ENCODE measurements at regions not wholly inside any gene's neighbourhood (a gene's known extent, or its start where the extent isn't known, plus 50 kb on each side); places are given as distances from the start of the nearest gene placed in this dataset.

DNA sequence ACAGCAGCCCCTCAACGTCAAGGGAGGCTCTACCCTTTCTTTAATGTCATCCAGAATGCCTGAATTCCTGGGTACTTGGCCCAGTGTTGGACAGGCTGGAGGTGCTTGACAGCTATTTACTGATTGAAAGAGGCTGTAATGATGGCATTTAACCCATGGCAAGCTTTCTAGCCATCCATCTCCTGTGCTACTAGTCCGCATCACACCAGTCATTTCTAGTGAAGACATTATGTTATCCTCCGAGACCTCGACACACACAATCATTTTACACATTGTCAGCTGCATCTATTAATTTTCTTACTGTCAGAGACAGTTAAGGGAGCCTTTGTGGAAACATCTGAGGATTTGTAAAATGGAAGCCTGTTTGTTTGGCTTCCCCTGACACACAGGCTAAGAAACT lies 149.3 kb upstream of the FSTL4 start:
- no peak for ATAC-seq

DNA sequence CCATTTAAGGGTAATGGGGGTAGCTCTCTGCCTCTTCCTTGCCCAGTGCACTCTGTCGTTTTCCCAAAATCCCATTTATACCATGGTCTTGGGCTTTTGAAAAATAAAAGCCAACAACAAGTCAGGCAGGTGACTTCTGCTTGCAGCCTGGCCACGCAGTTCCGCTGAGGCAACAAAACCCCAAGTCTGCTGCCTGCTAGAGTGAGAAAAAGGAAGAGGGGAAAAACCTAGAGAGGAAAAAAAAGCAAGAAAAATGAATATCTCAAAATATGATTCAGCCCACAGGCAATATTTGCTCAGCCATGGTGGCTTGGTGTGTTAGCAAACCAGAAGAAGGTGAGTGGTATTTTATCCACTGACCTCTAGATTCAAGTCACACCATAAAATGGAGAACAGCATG lies 148.2 kb upstream of the FSTL4 start:
- no peak for ATAC-seq

DNA sequence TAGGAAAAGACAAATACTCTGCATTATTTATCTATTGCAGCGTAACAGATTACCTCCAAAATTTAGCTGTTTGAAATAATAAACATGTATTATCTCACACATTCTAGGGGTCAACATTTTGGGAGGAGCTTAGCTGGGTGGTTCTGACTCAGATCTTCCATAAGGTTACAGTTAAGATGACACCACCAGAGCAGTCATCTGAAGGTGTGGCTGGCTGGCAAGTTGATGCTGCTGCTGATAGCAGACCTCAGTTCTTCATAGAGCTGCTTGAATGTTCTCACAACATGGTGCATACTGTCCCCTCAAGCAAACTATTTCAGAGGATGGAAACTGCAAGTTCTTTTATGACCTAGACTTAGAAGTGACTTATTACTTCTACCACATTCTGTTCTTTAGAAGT lies 146.3 kb upstream of the FSTL4 start:
- ATAC-seq: no peak

DNA sequence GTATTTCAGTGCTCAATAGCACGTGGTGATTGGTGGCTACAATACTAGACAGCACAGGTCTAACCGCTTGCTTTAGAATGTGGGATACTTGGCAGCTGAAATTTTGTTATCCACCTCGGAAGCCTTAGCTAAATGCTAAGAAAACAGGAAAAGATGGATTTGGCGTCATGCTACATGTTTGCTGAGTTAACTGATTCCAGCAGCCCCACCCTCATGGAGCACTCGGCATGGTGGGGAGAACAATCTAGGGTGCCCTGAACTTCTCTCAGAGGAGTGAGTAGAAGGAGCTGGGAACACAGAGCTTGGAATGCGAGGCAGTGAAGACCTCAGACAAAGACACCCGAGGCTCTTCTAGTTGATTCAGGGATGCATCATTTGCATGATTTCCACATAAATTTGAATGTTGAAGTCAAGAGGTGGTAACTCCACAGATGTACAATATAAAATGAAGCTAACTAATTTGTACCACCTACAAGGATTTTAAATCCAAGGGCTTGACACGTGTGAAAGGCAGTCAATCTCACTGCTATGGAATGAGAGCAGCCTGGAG lies 145.1 kb upstream of the FSTL4 start:
- ATAC-seq: no peak

DNA sequence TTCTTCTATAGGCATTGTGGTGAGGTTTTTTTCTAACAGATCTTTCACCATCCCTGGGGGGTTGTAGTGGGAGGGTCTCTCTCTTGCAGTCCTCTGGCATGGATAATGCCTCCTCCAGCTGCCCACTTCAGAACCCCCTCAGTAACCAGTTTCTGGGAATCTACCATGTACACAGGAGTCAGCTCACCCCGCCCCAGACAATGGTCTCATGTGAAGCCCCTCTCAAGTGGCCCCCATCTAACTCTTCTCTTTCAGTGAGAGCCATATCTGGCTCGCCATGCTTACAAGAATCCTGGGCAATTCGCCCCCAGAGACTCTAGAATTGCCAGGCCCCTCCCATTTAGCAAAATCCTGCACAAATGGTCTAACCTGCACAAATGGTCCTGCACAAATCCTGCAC lies 144.4 kb upstream of the FSTL4 start:
- no peak for ATAC-seq

DNA sequence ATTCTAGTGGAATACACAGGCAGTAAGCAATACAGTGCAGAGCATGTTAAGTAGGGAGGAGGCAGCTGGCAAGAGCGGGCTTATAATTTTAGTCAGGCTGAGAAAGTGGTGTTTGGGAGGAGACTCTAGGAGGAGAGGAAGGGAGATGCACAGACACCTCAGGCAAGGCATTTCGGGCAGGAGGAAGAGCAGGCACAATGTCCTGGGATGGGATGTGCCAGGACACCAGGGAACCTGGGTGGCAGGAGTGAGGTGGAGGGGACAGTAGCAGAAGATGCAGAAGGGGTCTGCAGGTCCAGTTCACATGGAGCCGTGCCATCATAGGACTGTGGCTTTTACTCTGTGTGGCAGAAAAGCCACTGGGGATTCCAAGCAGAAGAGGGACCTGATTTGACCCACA lies 143.7 kb upstream of the FSTL4 start:
- no peak for ATAC-seq

DNA sequence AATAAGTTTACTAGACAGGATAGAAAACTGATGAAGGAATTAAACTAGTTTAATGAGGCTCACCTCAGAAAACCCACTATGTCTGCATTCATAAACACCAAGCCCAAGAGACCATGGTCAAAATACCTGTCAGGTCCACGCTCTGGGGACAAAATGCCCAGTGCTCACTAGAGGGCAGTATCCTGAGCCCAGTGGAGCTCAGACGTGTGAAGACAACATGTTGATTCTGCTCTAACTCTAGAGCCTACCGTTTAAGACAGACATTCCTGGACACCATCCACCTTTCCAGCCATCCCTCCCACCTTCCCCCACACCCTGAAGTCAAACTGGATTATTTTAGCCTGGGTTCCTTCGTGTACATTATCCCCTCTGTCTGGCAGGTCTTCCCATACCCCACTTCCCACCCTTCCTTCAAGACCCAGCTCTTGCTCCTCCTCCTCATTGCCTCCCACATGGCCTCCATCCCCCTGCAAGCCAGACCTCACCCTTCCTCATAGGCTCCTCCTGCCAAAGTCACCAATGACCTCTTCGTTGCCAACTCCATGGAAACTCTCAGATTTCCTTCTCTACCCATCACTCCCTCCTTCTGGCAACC lies 142.3 kb upstream of the FSTL4 start:
- peak; percentile 62 for ATAC-seq

DNA sequence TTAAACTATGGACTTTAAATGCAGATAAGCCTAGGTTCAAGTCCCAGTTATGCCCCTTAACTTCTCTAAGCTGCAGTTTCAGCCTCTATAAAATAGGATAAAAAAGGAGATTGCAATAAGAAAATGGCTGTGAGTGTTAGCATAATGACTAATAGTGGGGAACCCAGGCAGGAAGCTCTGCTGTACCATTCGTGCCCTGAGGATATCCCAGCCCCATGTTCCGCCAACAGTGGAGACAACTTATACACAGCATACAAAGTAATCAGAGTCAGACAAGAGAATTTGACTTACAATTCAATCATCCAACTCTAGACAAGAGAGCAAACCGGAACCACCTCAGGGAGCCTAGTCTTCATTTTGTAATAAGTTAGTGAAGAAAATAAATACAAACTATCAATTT lies 141.5 kb upstream of the FSTL4 start:
- peak; percentile 89 for ATAC-seq

DNA sequence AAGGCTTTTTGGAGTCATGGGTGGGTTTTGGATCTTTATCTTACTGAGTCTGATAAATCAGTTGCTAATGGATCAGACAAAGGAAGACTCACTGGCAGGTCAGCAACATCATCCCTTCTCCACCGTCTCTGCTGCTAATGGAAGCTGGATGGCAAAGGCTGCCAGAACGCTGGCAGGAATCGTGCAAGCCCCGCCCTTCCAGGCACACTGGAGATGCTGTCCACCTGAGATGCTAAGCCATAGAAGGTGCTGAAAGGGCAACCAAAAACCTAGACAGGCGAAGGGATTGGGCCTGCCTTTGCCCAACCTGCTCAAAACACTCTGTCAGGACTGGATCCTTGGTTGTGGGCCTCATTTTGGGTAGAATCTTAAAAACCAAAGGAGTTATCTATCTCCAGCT lies 139.5 kb upstream of the FSTL4 start:
- ATAC-seq: no peak

DNA sequence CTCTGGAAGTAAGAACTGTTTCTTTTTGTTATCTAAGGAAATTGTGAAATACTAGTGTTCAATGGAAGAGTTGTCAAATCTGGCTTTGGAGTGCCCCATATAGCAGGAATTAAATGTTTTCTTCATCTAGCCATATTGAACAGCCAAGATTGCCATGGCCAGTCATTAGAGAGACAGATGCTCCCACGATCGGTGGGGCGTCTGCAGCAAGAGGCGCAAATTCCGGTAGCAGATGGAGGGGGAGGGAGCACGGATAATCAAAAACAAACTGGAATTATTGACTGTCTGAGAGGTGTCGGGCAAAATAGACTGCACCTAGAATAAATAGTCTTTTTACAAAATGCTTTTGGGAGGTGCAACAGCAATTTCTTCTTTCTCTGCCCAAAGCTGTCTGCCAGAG lies 139.1 kb upstream of the FSTL4 start:
- ATAC-seq: no peak

DNA sequence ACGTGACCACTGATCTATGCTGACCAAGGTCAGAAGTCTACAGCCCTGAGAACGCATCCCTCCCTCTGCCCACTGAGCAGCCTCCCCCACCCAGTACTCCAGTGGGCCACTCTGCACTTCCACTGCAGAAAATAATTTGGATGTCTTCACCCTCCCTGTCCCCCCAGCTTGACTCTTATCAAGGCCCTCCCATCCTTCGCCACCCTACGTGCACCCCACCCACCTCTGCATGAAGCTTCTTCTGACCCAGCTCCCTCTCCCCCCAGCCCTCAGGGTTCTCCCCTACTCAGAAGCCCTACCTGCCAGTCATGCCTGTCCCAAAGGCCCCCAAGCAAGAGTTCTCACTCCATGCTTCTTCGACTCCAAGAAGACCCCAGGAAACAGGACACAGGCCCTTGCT lies 138.5 kb upstream of the FSTL4 start:
- no peak for ATAC-seq

DNA sequence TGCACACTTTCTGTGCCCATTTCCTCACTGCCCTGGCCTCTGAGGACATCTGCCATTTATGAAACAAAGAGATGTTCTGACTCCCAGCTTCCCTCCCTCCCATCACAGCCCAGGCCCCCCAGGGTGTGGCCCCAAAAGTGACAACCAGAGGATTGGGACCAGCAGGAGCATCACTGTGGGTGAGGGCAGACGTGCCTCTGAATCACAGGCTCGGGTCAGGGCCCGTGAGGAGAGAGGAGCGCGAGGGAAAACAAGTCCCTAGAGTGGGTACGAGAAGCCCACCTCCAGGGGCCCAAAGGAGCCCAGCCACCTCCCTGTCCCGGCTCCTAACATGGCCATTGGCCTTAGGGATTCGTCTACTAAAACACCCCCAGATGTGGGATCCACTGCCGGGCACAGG lies 138.0 kb upstream of the FSTL4 start:
- no peak for ATAC-seq

DNA sequence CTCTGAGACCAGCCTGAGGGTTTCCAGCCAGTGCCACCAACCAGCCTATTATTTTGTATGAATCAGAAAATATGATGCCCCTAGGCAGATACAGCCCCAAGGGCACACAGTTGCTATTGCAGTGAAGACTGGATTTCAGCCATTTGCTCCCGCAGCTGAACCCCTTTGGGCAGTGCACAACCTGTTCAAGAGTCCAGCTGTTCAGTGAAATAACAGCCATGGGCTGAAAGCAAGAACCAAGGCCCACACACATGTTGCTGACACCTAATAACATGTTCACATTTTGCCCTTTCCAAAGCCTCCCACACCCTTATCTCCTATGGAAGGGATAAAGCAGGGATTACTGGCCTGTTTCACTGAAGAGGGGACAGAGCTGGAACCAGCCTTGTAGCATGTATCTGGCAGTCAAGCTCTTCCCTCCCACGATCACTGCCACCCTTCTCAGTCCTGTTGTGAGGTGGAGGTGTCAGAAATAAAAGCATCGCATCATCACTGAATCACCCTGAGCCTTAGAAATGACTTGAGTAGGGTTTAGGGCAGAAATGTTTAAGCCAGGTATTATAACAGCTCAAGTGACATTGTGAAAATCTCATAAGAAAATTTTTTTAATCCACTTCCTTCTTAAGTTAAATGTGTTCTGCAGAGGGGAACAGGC lies 137.1 kb upstream of the FSTL4 start:
- peak; percentile 58 for ATAC-seq

DNA sequence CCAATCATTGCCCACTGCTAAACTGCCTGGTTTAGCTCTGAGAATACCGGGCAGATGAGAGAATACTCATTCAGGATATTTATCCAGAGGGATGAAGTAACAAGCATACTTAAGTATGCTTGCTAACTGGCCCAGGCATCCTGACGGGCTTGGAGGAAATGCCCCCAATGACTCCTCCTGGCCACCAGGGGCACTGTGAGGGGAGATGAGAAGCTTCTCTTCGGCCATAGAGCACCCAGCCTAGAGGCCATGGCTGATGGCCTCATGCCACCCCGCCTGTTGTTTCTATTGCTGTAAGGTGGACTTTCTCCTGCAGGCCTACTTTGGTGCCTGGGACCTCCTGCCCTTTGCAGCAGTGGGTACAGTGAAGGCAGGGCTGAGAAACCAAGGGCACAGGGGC lies 134.5 kb upstream of the FSTL4 start:
- ATAC-seq: no peak

DNA sequence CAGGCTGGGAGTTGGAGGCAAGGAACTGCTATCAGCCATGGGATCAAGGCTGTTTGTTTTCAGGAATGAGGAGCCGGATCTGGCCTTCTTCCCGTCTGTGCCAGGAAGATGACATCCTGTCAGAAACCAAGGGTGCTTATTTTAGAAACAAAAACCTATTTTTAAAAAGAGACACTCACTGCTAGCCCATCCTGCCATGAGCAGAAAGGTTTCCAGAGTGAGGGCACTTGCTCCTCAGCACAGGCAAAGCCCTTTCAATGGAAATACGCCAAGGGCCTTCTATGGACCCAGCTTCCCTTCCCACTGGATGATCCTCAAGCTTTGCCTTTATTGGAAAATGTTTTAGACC lies 132.6 kb upstream of the FSTL4 start:
- ATAC-seq: no peak

DNA sequence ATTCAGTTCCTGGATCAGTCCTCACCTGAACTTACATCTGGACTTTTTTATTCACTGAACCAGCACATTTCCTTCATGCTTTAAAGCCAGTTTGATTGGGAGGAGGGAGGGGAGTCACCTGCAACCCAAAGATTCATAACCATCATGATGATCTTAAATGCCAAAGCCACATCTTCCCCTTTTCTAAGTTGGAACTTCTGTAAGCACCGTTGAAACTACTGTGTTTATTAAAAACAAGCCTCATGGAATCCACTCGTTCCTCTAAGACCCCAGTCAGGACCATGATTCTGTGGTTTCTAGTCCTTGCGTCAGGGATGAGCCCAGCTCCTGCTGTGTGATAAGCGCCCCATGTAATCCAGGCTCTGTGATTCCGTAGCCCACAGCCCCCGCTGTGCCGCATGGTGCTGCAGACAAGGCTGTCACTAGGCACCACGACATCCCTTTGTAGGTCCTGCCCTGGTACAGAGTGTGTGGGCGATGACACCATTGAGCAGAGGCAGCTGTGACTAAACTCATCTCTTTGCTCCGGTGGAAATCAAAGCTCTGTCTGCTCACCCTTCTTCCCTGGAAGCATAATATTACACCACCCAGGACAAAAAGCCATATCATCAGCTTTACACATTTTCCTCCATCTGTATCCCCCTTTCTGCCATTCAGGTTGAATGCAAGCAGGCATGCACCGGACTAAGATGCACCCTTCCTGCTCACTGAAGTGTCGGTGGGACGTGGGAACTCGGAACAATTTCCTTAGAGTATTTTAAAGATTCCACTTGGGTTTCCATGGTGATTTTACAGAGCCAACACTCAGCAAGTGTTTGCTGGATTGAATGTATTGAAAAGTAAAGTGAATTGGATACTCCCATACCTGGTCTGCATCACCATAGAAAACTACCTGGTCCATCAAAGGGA lies 132.0 kb upstream of the FSTL4 start:
- no peak for ATAC-seq

DNA sequence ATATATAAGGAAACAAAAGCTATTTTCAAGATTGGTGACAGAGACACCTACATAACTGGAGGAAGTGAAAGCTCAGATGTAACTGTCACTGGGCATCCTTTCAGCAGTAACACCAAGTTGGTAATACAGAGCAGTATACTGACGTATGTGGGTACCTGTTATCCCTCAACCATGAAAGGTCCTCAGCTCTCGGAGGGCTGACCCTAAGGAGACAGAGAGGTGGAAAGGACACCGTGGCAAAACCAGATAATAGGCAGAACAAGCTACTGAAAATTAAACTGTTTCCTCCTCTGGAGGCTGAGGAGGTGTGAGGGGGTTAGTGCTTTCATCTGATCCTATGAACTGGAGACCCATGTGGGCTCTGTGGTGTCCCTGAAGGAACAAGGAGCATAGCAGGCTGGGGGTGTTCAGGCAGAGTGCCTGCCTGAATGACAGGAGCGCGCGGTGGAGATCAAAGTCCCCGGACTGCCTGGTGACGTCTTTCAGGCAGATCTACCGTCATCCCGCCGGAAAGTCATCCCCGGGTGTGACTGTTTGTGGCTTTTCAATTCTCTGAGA lies 130.2 kb upstream of the FSTL4 start:
- ATAC-seq: no peak

DNA sequence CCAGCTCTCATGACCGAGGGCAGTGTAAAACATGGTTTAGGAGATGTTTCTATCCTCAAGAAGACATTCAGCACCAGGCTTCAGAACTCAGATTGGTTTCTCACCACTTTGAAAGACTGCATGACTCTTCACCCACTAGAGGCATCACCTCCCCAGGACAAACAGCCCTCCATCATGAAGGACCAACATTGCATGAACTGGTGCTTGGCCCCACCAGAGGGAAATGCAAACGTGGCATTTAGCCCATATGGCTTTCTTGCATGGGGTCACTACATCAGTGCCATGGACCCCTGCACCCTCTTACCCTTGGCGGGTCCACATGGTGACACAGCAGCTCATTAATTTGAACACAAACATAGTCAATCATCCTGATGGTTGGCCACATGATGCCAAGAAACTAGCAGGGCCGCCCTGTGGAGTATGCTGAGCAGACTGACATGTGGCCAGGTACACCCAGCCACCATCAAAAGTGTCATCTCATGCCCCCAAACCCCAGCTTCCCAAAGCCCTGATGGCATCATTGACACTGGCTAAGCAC lies 129.5 kb upstream of the FSTL4 start:
- ATAC-seq: no peak

DNA sequence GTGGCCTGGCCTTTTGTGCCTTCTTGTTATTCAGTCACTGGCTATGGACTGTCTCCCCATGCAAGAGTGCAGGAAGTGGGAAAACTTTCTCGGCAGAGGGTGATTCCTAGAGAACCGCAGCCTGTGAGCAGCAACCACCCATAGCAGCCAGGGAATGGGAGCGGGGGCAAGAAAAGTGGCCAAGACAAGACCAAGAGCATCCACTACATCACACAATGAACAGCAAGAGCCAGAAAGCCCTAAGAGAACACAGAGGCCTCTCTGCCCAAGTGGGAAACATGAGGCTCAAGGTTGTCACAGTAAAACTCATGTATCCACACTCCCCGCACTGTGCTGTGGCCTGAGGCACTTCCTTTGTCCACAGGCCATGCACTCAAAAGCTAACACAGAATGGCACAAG lies 129.1 kb upstream of the FSTL4 start:
- no peak for ATAC-seq

DNA sequence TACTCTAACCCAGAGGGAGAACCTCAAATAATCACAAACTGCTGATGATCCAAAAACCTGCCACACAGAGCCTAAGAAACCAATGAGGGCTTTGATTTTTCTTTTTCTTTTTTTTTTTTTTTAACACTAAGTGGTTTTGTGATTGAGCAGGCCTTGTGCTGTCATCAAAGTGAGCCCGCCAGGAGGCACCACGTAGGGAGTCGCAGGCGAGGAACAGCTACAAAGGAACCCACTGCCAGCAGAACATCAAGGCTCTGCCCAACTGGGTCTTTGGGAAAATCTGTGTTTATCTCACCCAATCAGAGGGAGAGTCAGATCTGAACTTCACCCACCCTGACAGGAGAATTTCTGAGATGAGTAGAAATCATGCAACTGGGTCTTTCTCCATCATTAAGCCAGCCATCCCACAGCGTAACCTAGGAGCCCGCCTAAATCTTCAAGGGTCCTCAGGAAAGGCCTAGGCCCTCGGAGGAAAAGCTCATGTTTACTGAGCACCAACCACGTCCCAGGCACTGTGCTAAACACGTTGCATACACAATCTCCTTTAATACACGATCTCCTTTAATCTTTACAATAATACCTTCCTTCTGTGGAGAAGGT lies 126.9 kb upstream of the FSTL4 start:
- ATAC-seq: no peak

DNA sequence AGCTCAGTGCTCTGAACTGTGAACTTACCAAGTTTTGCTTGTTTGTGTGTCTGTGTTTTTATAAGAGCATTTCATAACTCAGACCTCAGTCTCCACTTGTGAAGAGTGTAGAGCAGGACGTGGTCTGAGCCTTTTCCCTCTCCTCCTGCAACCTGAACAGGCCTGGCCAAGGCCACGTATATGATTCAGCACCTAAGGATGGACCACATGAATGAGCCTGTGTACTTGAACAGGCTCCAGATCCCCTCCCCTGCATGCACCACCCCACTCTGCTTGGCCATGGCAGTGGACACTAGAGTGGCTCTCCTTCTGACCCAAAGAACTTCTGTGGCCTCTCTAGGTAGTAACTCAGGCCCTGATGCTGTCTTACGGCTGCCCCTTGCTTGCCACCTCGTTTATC lies 125.9 kb upstream of the FSTL4 start:
- no peak for ATAC-seq

DNA sequence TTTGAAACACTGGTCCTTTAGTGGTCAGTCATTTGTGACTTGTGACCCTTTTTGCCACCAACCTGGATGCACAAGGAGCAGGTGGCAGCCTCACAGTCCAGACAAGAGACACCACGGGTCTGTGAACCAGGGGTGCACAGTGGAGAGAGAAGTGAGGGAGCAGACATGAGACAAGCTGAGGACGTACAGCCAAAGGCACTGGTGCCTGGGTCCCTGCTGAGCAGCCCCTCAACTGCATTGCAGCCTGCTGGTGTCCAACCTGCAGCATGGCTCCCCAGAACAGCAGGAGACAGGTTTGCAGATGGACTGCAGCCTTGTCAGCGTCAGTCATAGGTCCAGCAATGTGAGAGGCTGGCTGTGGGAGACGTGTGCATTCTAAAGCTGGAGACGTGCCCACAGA lies 124.2 kb upstream of the FSTL4 start:
- ATAC-seq: no peak

DNA sequence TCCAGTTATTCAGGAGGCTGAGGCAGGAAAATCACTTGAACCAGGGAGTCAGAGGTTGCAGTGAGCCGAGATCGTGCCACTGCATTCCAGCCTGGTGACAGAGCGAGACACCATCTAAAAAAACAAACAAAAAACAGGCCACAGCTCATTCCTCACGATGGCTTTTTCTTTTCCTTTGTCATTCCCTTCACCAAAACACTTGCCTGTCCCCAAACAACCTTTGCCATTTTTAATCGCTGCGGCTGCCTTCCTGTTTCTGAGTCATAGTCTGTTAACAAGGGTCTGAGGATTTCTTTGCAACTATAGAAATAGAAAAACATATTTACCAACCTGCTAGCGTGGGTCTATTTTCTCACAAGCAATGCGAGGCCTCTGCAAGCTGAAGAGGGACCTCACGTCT lies 123.0 kb upstream of the FSTL4 start:
- ATAC-seq: no peak
